GM21390 (cell line): ENCODE measurements at regions not wholly inside any gene's neighbourhood (a gene's known extent, or its start where the extent isn't known, plus 50 kb on each side); places are given as distances from the start of the nearest gene placed in this dataset.

Source experiments
- ATAC-seq: cut with Tn5 transposase; IDR thresholded peaks from one replicate; pipeline ENCODE4 v1.9.1; 2021; ENCODE audit not compliant: unreplicated experiment

- no peak for ATAC-seq
These were observed 202.4 kb upstream of the NEBL start for GRCh38 chr10:21099291-21100062.

DNA sequence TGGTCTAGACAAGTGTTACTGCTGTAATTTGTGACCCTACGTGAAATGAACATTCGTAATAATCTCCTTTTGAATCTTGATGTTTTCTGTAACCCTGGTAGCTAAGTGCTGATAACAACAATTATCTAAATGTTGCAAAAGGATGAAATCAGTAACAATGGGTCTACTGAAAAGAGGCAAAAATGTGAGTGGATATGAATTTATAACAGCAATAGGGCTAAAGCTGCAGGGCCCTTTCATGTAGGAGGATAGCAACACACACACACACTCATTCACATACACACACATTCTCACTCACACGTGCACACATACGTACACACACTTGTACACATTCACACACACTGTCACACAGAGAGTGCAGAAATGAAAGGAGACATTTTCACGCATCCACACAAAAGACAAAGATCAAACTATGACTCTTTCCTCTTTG lies 200.8 kb upstream of the NEBL start:
- no peak for ATAC-seq

DNA sequence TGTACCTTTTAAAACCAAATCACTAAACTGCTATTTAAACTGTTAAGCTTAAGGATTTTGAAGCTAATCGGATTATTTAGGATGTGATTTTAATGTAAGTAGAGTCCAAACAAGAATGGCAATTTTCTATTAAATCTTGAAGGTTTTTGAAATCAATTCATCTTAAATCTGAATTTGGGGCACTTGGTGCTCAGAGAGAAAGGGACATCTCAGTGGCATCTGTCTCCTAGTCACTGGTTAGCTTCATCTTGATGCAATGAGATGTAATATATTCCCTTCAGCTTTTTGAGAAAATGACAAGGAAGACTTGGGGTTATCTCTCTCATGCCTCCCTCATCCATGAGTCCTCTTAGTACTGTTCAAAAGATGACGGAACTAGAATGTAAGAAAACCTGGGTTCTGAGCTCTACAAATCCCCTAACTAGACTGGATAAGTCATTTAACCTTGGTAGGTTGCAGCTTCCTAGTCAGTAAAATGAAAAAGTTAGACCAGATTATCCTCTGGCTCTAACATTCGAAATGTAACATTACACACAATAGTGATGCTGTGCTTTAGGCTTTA lies 198.5 kb upstream of the NEBL start:
- no peak for ATAC-seq

DNA sequence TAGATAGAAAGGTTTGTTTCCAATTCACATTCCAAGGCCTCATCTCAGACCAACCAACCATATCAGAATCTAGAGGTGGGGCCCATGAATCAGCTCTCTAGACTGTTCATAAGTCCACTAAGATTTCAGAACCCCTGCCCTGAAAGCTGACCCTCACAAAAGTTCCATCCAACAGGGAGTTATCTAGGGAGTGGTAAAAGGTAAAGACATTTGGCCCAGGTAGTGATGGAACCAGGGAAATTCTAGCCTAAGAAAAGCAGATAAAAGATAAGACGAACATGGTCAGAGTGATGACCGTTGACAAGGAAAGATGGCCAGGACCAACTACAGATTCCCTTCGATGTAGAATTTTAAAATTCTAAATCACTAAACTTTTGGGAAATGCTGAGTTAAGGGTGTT lies 198.0 kb upstream of the NEBL start:
- no peak for ATAC-seq

- ATAC-seq: no peak
These were observed 195.8 kb upstream of the NEBL start for GRCh38 chr10:21092683-21093524.

DNA sequence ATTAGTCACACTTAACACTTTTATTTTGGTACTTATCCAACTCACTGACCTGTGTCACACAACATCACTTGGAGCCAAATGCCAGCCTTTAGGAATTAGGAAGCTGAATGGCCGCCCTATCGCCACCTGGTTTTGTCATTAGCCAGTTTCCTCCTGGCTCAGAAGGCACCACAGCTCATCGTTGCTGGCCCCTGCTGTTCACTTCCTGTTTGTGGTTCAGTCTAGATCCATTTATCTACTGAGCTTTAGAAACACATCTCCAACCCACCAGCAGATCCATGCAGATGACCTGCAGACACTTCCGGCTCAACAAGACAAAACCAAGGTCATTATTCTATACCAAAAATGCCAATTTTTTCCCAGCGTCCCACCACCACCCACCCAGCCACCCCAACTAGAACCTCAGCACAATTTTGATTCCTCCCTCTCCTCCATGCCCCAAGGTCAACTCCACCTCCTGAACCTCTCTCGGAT lies 193.5 kb upstream of the NEBL start:
- no peak for ATAC-seq

DNA sequence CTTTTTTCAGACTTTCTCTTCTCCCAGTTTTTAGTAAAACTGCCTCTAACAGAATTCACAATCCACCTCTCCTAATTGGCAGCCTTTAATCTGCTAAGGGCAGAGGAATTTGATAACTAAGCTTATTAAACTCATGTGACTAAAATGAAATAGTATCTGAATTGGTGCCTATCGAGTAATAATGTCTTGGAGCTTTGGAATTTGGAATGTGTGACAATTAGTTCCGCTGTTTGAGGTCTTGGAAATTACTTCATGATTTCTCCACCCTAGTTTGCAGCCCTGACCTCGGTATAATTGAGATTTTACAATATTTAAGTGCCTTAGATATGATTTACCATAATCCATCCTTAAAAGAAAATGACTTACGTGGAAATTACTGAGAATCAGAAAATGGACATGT lies 190.4 kb upstream of the NEBL start:
- ATAC-seq: no peak

DNA sequence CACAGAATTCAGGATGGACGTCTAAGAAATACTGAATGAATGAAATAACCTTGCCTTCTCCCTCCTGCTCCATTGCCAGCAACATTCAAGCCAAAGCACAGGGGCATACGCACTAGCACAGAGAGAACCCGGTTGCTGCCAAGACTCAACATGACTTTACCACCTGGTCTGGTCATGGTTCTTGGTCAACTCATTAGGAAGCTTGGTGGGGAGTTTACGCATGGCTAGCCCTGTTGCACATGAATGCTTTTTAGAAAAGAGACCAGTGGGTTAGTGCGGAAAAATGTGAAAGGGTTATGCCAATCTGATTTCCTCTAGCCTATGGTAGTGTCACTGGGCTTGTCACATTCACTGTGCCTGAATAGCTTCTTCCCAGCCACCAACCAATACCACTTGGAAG lies 187.6 kb upstream of the NEBL start:
- ATAC-seq: no peak

DNA sequence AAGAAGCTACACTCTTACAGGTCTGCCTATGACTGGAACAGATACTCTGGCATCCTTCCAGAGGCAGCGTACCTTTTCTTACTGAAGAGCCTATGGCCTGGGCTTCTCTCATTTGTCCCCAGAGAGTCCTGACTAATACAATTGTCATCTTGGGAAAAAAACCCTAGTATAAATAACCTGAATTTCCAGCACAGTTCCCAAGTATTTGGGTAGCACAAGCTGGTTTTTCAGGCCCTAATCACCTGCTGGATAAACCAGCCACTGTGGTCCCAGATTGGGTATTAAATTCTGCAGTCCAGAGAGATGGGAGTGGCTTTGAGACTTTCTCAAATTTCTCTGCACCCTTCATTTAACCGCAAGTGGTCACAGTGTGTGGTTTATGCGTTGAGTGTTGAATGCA lies 186.8 kb upstream of the NEBL start:
- no peak for ATAC-seq

DNA sequence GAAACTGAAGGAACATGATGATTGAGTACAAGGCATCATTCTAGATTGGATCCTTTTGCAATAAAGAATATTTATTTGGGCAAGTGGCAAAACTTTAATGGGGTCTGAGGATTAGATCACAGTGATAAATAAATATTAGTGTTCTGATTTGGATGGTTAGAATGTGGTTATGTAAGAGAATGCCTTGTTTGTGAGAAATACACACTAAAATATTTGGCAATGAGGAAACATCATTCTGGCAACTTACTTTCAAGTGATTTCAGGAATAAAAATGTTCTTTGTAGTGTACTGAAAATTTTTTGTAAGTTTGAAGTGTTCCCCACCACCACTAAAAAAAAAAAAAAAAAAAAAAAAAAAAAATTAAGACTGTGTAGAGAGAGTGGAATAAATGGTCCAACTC lies 185.1 kb upstream of the NEBL start:
- no peak for ATAC-seq

- no peak for ATAC-seq
These were observed 183.2 kb upstream of the NEBL start for GRCh38 chr10:21080261-21080660.

GRCh38 chr10:21079330-21079658 lies 182.2 kb upstream of the NEBL start:
- no peak for ATAC-seq

DNA sequence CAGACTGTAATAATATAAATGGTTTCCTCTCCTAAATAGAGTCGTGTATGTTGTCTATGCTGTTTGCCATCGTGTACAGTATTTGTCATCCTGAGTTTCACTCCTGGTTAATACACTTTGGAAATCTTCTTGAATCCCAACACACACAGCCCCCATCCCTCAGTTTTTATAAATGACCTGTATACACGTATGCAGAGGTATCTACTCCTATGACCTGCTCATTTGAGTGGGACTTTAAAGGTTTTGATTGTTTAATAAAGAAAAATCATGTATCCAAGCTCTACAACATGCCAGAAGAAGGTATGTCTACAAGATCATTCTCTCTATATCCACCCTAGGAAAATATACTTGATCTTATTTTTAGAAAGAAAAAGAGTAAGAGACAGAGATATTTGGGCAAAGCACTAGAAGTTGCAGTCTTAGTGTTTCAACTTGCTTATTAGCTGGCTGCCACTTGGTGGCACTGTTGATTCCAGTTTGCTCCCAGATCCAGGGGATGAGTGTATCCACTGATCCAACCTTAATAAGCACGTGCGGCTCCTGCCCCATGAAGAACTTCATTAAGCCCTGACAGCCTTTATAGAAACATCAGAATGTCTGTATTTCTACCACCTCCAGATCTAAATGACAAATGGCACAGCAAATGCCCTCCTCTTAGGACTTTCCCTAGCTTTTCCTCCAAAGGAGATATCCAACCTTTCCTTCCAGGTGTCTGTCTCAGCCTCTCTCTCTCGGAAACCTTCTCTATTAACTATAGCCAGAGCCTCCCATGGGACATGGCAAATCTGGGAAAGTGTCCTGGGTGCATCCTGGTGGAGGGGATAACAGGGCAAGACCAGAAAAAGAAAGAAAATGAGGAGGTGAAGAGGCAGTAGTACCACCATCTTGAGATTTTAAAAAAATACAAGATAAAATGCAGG lies 181.6 kb upstream of the NEBL start:
- peak; percentile 83 for ATAC-seq

GRCh38 chr10:21077681-21078080 lies 180.6 kb upstream of the NEBL start:
- no peak for ATAC-seq

- no peak for ATAC-seq
These were observed 179.3 kb upstream of the NEBL start for GRCh38 chr10:21076381-21076780.

- ATAC-seq: no peak
These were observed 178.8 kb upstream of the NEBL start for GRCh38 chr10:21075880-21076279.

DNA sequence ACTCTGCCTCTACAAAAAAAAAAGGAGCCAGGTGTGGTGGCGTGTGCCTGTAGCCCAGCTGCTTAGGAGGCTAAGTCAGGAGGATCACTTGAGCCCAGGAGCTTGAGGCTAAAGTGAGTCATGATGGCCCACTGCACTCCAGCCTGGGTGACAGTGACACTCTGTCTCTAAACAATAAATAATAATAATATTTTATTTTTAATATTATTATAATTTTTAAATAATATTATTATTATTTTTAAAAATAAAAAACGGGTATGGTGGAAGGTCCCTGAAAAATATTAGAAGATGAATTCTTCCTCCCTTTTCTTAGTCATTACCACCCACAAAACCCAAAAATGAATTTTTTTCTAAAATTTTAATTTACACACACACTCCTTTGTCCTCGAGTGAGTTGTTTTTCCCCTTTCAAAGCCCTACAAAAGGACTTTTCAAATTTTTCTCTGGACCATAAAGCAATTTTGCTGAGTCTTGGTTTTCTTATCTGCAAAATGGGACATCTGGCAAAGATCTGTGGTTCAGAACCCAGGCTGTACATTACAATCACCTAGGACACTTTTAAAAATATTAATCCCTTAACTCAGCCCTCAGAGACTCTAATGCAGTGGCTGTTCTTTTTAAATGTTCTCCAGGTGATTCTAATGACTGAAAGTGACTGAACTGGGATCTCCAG lies 174.0 kb upstream of the NEBL start:
- ATAC-seq: no peak

- no peak for ATAC-seq
These were observed 173.0 kb upstream of the NEBL start for GRCh38 chr10:21069929-21070700.

DNA sequence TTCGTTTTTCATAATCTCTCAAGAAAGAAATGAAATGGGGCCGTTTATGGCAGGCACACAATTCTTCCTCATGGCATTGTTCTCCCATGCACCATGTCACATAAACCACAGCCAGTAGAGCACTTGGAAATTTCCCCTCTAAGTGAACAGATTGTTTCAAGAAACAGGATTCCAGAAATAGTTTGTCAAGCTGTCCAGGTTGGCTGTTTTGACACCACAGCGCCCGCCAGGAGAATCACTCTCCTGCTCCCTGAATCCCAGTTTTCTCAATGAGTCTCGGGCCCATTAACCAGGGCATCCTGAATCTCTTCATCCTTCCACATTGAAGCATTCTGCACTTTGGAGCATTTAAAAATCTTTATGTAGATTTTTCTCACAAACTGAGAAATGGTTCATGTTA lies 172.2 kb upstream of the NEBL start:
- ATAC-seq: no peak
